ENCODE measurements at regions not wholly inside any gene's neighbourhood (a gene's known extent, or its start where the extent isn't known, plus 50 kb on each side); places are given as distances from the start of the nearest gene placed in this dataset.

- Histone ChIP-seq H3K4me3 (ENCODE audit: low read depth in 2 of 2, low read length in 2 of 2) (no peak overlapping the region), H3K36me3 (ENCODE audit: control insufficient read depth, insufficient read depth, low read length) (no peaks in the 10 kb centered on the region), H3K27me3 (ENCODE audit: control insufficient read depth, insufficient read depth, low read length) (no peaks in the 10 kb centered on the region), H3K27ac (ENCODE audit: low read length) (no peak overlapping the region), H3K4me1 (ENCODE audit: control insufficient read depth, insufficient read depth, low read length) (no peaks in the 10 kb centered on the region), H3K9me3 (ENCODE audit: control insufficient read depth, insufficient read depth, low read depth, low read length) (no peaks in the 10 kb centered on the region)
- BruUV-seq (replicated peaks) = no TSS peak
- intact Hi-C loops (cut with micrococcal nuclease; ENCODE audit: unreplicated experiment) = no loop called here
- no peak for TF ChIP-seq SIN3A (IDR thresholded peaks at IDR 0.05; ENCODE audit: borderline replicate concordance, insufficient read depth, low read depth, low read length)
- TF ChIP-seq TCF7L2 (IDR thresholded peaks at IDR 0.05; ENCODE audit: low read depth, low read length) = no peak
- no peak for TF ChIP-seq POLR2AphosphoS5 (IDR thresholded peaks at IDR 0.05; ENCODE audit: low read depth, low read length)
- no peak for TF ChIP-seq CTCF (IDR thresholded peaks at IDR 0.05)
- no peak for TF ChIP-seq REST (IDR thresholded peaks at IDR 0.05; ENCODE audit: insufficient read depth in 1 of 2, low read depth in 2 of 2, low read length in 1 of 2)
- POLR2A ChIA-PET = interaction anchor here (0.6 kb wide), 3 partner anchors 10 to 466 kb away, joined by 5 to 6 read pairs (median 6); no protein-coding TSS in a partner anchor
- no peak for DNase-seq (ENCODE audit: low read depth, low spot score)
- CTCF ChIA-PET = interaction anchor here (0.7 kb wide), 1 partner anchor 383 kb away, joined by 3 read pairs; no protein-coding TSS in a partner anchor
- ATAC-seq = no peak
- in situ Hi-C loops (cut with HindIII; ENCODE audit: low pct_unique_long_range_greater_than_20kb, low sequenced_read_pairs) = no loop called here
Measured at GRCh38 chr18:68121308-68121707, 593.6 kb downstream of the TMX3 start.

GRCh38 chr18:68114989-68115388, 598.5 kb upstream of the DSEL start:
- no peak overlapping the region for H3K27ac ChIP-seq (ENCODE audit: low read length)
- no peaks in the 10 kb centered on the region for H3K27me3 ChIP-seq (ENCODE audit: control insufficient read depth, insufficient read depth, low read length)
- no TSS peak for BruUV-seq (replicated peaks)
- no peaks in the 10 kb centered on the region for H3K36me3 ChIP-seq (ENCODE audit: control insufficient read depth, insufficient read depth, low read length)
- H3K9me3 ChIP-seq (ENCODE audit: control insufficient read depth, insufficient read depth, low read depth, low read length) = no peaks in the 10 kb centered on the region
- no peak overlapping the region for H3K4me3 ChIP-seq (ENCODE audit: low read depth in 2 of 2, low read length in 2 of 2)
- TF ChIP-seq POLR2AphosphoS5 (IDR thresholded peaks at IDR 0.05; ENCODE audit: low read depth, low read length) = no peak
- no peak for TF ChIP-seq CTCF (IDR thresholded peaks at IDR 0.05)
- no peak for TF ChIP-seq TCF7L2 (IDR thresholded peaks at IDR 0.05; ENCODE audit: low read depth, low read length)
- no peak for TF ChIP-seq REST (IDR thresholded peaks at IDR 0.05; ENCODE audit: insufficient read depth in 1 of 2, low read depth in 2 of 2, low read length in 1 of 2)
- no peak for DNase-seq (ENCODE audit: low read depth, low spot score)
- H3K4me1 ChIP-seq (ENCODE audit: control insufficient read depth, insufficient read depth, low read length) = no peaks in the 10 kb centered on the region
- in situ Hi-C loops (cut with HindIII; ENCODE audit: low pct_unique_long_range_greater_than_20kb, low sequenced_read_pairs) (no loop called here), intact Hi-C loops (cut with micrococcal nuclease; ENCODE audit: unreplicated experiment) (no loop called here)
- POLR2A ChIA-PET = interaction anchor here (0.5 kb wide), 1 partner anchor 17 kb away, joined by 3 read pairs; no protein-coding TSS in a partner anchor
- CTCF ChIA-PET = no interaction called here
- ATAC-seq = no peak
